Esophagus muscularis mucosa (tissue), 3 donors: ENCODE measurements at regions not wholly inside any gene's neighbourhood (a gene's known extent, or its start where the extent isn't known, plus 50 kb on each side); places are given as distances from the start of the nearest gene placed in this dataset.

Source experiments
- POLR2A ChIP-seq: fragments of 450-650 bp; IDR thresholded peaks from one replicate; pipeline ENCODE4 v1.6.1; 2017; ENCODE audit warnings: antibody characterized with exemption, moderate library complexity, mild to moderate bottlenecking, low read depth
- TF ChIP-seq, protein P1 (sequence below), 3 experiments: fragments of 200-600 bp in 2 of 3; fragments of 450-650 bp in 1 of 3; sonication (generic) in 2 of 3; IDR thresholded peaks; one replicate each; pipeline ENCODE4 v1.5.1; 2017 to 2019; ENCODE audit warnings: antibody characterized with exemption in 3 of 3, mild to moderate bottlenecking in 2 of 3, moderate library complexity in 1 of 3

DNA sequence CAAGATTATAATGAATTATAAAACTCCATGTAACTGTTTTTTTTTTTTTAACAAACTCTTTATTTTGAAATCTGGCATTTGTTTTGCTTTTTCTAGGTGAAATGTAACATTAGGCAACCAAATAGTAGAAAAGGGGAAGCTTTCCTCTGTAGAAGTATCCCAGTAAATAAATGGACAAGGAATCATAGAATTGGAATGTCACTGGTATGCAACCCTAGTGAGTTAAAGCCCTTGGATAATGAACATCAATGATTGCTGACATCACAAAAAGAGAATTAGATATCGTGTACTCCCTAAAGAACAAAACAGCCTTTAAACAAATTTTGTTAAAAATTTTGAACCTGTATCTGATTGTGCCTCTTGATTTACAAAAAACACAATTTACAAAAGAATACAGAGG lies 93.9 kb upstream of the OGFRL1 start:
- no peak for TF ChIP-seq POLR2A
- TF ChIP-seq, protein P1, sequence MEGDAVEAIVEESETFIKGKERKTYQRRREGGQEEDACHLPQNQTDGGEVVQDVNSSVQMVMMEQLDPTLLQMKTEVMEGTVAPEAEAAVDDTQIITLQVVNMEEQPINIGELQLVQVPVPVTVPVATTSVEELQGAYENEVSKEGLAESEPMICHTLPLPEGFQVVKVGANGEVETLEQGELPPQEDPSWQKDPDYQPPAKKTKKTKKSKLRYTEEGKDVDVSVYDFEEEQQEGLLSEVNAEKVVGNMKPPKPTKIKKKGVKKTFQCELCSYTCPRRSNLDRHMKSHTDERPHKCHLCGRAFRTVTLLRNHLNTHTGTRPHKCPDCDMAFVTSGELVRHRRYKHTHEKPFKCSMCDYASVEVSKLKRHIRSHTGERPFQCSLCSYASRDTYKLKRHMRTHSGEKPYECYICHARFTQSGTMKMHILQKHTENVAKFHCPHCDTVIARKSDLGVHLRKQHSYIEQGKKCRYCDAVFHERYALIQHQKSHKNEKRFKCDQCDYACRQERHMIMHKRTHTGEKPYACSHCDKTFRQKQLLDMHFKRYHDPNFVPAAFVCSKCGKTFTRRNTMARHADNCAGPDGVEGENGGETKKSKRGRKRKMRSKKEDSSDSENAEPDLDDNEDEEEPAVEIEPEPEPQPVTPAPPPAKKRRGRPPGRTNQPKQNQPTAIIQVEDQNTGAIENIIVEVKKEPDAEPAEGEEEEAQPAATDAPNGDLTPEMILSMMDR (IDR thresholded peaks at IDR 0.05): no peak
